B cell (primary cell): ENCODE measurements at regions not wholly inside any gene's neighbourhood (a gene's known extent, or its start where the extent isn't known, plus 50 kb on each side); places are given as distances from the start of the nearest gene placed in this dataset.
"Not testable (repeated sequence)": the region's sequence is repeated elsewhere in the genome, so short reads cannot be mapped to it uniquely, and the experiment has no call there.

Experiments used
- ATAC-seq: fragments of 200-7000 bp; cut with Tn5 transposase; one replicate; pipeline ENCODE4 v1.10.0; 2021; ENCODE audit warnings: low read depth, mild to moderate bottlenecking, moderate number of reproducible peaks, moderate library complexity
- CTCF ChIA-PET: fragments of 350-600 bp; sonication (Branson Sonifier 250); formaldehyde crosslinking; loops from one replicate; lab custom pipeline; 2021; ENCODE audit warnings: antibody characterized with exemption, inconsistent platforms; lab: Charles Lee
- POLR2A ChIA-PET: fragments of 350-600 bp; sonication (Branson Sonifier 250); formaldehyde crosslinking; loops from one replicate; lab custom pipeline; 2021; ENCODE audit warnings: antibody characterized with exemption; lab: Charles Lee
- DNase-seq: peaks from one replicate; pipeline ENCODE4 v3.0.0; 2013
- H2AFZ ChIP-seq: 2 replicates; pipeline ENCODE4 v1.6.1; 2012; ENCODE audit warnings: mild to moderate bottlenecking, low read depth, low read length; ENCODE audit not compliant: insufficient read depth, poor library complexity, severe bottlenecking
- H3K27ac ChIP-seq, 2 donors: 1 replicate in 1 of 2; 2 replicates in 1 of 2; pipeline ENCODE4 v1.5.1; 2012 to 2013; ENCODE audit warnings: low read length in 2 of 2, mild to moderate bottlenecking in 2 of 2, moderate library complexity in 1 of 2
- H3K27me3 ChIP-seq, 4 experiments: fragments of 200-600 bp in 1 of 4; sonication (generic) in 1 of 4; replicated peaks in 1 of 4; 1 replicate in 2 of 4; 2 replicates in 2 of 4; pipeline versions ENCODE4 v1.6.1 to v1.7.0; 2013 to 2016; ENCODE audit warnings: low read length in 3 of 4, mild to moderate bottlenecking in 2 of 4, mixed read lengths in 1 of 4, moderate library complexity in 1 of 4; ENCODE audit not compliant: insufficient read depth in 4 of 4, control insufficient read depth in 3 of 4; ENCODE audit errors: control extremely low read depth in 1 of 4
- H3K36me3 ChIP-seq, 2 experiments: replicated peaks in 1 of 2; 1 replicate in 1 of 2; 2 replicates in 1 of 2; pipeline versions ENCODE4 v1.6.1 to v1.7.1; 2013; ENCODE audit warnings: low read length in 1 of 2; ENCODE audit not compliant: insufficient read depth in 2 of 2, control insufficient read depth in 1 of 2; ENCODE audit errors: control extremely low read depth in 1 of 2, extremely low read depth in 1 of 2
- H3K4me1 ChIP-seq, 2 donors: fragments of 200-600 bp in 1 of 2; sonication (generic) in 1 of 2; 1 replicate in 1 of 2; 2 replicates in 1 of 2; pipeline versions ENCODE4 v1.5.1 to v1.6.1; 2013 to 2017; ENCODE audit warnings: low read length in 2 of 2; ENCODE audit not compliant: control insufficient read depth in 2 of 2, insufficient read depth in 2 of 2
- H3K4me2 ChIP-seq: replicated peaks from 2 replicates; pipeline ENCODE3; 2012; ENCODE audit warnings: mild to moderate bottlenecking, low read depth, low read length; ENCODE audit not compliant: poor library complexity, severe bottlenecking
- H3K4me3 ChIP-seq, 5 experiments: fragments of 200-600 bp in 1 of 5; sonication (generic) in 1 of 5; 1 replicate in 3 of 5; 2 replicates in 2 of 5; pipeline versions ENCODE4 v1.5.1 to v1.7.0; 2011 to 2016; ENCODE audit warnings: low read length in 4 of 5, mild to moderate bottlenecking in 4 of 5, low read depth in 2 of 5, control low read depth in 1 of 5, moderate library complexity in 1 of 5; ENCODE audit not compliant: insufficient read depth in 1 of 5; ENCODE audit errors: control extremely low read depth in 1 of 5, extremely low read depth in 1 of 5
- H3K79me2 ChIP-seq: fragments of 200-600 bp; sonication (generic); one replicate; pipeline ENCODE4 v1.6.0; 2016; ENCODE audit warnings: low read length; ENCODE audit not compliant: control insufficient read depth, insufficient read depth
- H3K9ac ChIP-seq: fragments of 200-600 bp; sonication (generic); 2 replicates; pipeline ENCODE4 v1.6.1; 2017; ENCODE audit warnings: mild to moderate bottlenecking, low read length, moderate library complexity
- H3K9me3 ChIP-seq, 3 donors: one replicate each; pipeline versions ENCODE4 v1.6.1 to v1.7.1; 2013; ENCODE audit warnings: low read length in 2 of 3; ENCODE audit not compliant: control insufficient read depth in 2 of 3, insufficient read depth in 1 of 3; ENCODE audit errors: control extremely low read depth in 1 of 3
- H4K20me1 ChIP-seq: 2 replicates; pipeline ENCODE4 v1.6.0; 2012; ENCODE audit warnings: mild to moderate bottlenecking, low read length; ENCODE audit not compliant: insufficient read depth, control insufficient read depth, poor library complexity, severe bottlenecking
- H3K27ac Mint-ChIP-seq: one replicate; pipeline ENCODE4 v1.8.0; 2021; ENCODE audit warnings: mixed read lengths
- H3K27me3 Mint-ChIP-seq: one replicate; pipeline ENCODE4 v1.8.0; 2021; ENCODE audit warnings: mixed read lengths
- H3K4me1 Mint-ChIP-seq: one replicate; pipeline ENCODE4 v1.8.0; 2021; ENCODE audit warnings: mixed read lengths
- H3K4me3 Mint-ChIP-seq: one replicate; pipeline ENCODE4 v1.8.0; 2021; ENCODE audit warnings: mixed read lengths
- H3K9me3 Mint-ChIP-seq: one replicate; pipeline ENCODE4 v1.8.0; 2022; ENCODE audit warnings: mixed read lengths; ENCODE audit not compliant: insufficient read depth
- CTCF ChIP-seq: fragments of 200-600 bp; IDR thresholded peaks from one replicate; pipeline ENCODE4 v1.8.0; 2022; ENCODE audit warnings: antibody characterized with exemption, mild to moderate bottlenecking
- EZH2 ChIP-seq: IDR thresholded peaks from 2 replicates; pipeline ENCODE4 v1.6.1; 2012; ENCODE audit warnings: borderline replicate concordance, low read depth, mild to moderate bottlenecking, moderate library complexity, low read length; ENCODE audit not compliant: insufficient read depth, poor library complexity, severe bottlenecking
- WGBS: methylation state at CpG from one replicate; pipeline ENCODE4 v1.1.5; 2013; ENCODE audit warnings: missing lambda C conversion rate; ENCODE audit not compliant: insufficient coverage; 5-methylcytosine and 5-hydroxymethylcytosine counted together
- intact Hi-C: fragments of 100-400 bp; cut with micrococcal nuclease; formaldehyde crosslinking; loops from one replicate; pipeline ENCODE4 v1.10.0; 2022

GRCh38 chr16:5215901-5216300 is 118.3 kb upstream of the EEF2KMT start:
- no peaks in the 10 kb centered on the region for H3K4me1 ChIP-seq
- H2AFZ ChIP-seq: no peak overlapping the region
- TF ChIP-seq CTCF: no peak
- no peak for TF ChIP-seq EZH2
- H3K27me3 ChIP-seq: peaks cover 0 to 8% (median 0%) of the 10 kb centered on the region in 4 experiments
- no peak for ATAC-seq
- no peaks in the 10 kb centered on the region for H3K4me1 Mint-ChIP-seq
- no peaks in the 10 kb centered on the region for H3K79me2 ChIP-seq
- ChIA-PET POLR2A (no interaction called here), CTCF (no interaction called here)
- H3K27ac ChIP-seq: no peak overlapping the region
- H4K20me1 ChIP-seq: no peaks in the 10 kb centered on the region
- no peaks in the 10 kb centered on the region for H3K36me3 ChIP-seq
- H3K4me2 ChIP-seq: no peak overlapping the region
- 40% methylated on average over 2 of the region's 2 CpGs for WGBS
- DNase-seq: no peak
- no peak overlapping the region for H3K9ac ChIP-seq
- no peak overlapping the region for H3K4me3 Mint-ChIP-seq
- peaks cover 0 to 7% (median 1%) of the 10 kb centered on the region in 3 donors for H3K9me3 ChIP-seq
- H3K9me3 Mint-ChIP-seq: no peaks in the 10 kb centered on the region
- H3K27me3 Mint-ChIP-seq: peaks cover 34% of the 10 kb centered on the region
- H3K4me3 ChIP-seq: no peak overlapping the region
- intact Hi-C loops: no loop called here
- H3K27ac Mint-ChIP-seq: no peak overlapping the region

- Histone ChIP-seq H3K4me1 (no peaks in the 10 kb centered on the region), H3K4me3 (no peak overlapping the region), H3K36me3 (no peaks in the 10 kb centered on the region), H3K27me3 (peaks cover 0 to 8% (median 0%) of the 10 kb centered on the region in 4 experiments), H3K9me3 (peaks cover 0 to 5% (median 0%) of the 10 kb centered on the region in 3 donors), H3K27ac (no peak overlapping the region), H4K20me1 (no peaks in the 10 kb centered on the region), H3K4me2 (no peak overlapping the region), H3K9ac (no peak overlapping the region), H3K79me2 (no peaks in the 10 kb centered on the region), H2AFZ (no peak overlapping the region)
- H3K27me3 Mint-ChIP-seq: peaks cover 40% of the 10 kb centered on the region
- no peaks in the 10 kb centered on the region for H3K4me1 Mint-ChIP-seq
- intact Hi-C loops: no loop called here
- no peaks in the 10 kb centered on the region for H3K9me3 Mint-ChIP-seq
- WGBS: 88% methylated on average over 5 of the region's 7 CpGs
- ATAC-seq (no peak), DNase-seq (no peak)
- ChIA-PET POLR2A (no interaction called here), CTCF (no interaction called here)
- H3K27ac Mint-ChIP-seq: no peak overlapping the region
- no peak for TF ChIP-seq EZH2
- TF ChIP-seq CTCF: no peak
- H3K4me3 Mint-ChIP-seq: no peak overlapping the region
Observed at GRCh38 chr16:5214466-5214865, 116.9 kb upstream of the EEF2KMT start.

GRCh38 chr16:5212501-5212900 is 114.9 kb upstream of the EEF2KMT start:
- H3K4me3 ChIP-seq, H3K4me2 ChIP-seq, H3K4me3 Mint-ChIP-seq, H3K36me3 ChIP-seq, POLR2A ChIA-PET, DNase-seq, H3K79me2 ChIP-seq, ATAC-seq, H3K4me1 ChIP-seq, H4K20me1 ChIP-seq, CTCF ChIA-PET, H3K9me3 Mint-ChIP-seq, H2AFZ ChIP-seq, H3K9ac ChIP-seq, intact Hi-C loops, H3K9me3 ChIP-seq, H3K27ac Mint-ChIP-seq, H3K27me3 ChIP-seq, H3K27ac ChIP-seq, H3K4me1 Mint-ChIP-seq: not testable (repeated sequence)
- 7% methylated on average over 2 of the region's 5 CpGs for WGBS
- H3K27me3 Mint-ChIP-seq: peaks cover 34% of the 10 kb centered on the region
